ENCODE measurements at regions not wholly inside any gene's neighbourhood (a gene's known extent, or its start where the extent isn't known, plus 50 kb on each side); places are given as distances from the start of the nearest gene placed in this dataset.

DNA sequence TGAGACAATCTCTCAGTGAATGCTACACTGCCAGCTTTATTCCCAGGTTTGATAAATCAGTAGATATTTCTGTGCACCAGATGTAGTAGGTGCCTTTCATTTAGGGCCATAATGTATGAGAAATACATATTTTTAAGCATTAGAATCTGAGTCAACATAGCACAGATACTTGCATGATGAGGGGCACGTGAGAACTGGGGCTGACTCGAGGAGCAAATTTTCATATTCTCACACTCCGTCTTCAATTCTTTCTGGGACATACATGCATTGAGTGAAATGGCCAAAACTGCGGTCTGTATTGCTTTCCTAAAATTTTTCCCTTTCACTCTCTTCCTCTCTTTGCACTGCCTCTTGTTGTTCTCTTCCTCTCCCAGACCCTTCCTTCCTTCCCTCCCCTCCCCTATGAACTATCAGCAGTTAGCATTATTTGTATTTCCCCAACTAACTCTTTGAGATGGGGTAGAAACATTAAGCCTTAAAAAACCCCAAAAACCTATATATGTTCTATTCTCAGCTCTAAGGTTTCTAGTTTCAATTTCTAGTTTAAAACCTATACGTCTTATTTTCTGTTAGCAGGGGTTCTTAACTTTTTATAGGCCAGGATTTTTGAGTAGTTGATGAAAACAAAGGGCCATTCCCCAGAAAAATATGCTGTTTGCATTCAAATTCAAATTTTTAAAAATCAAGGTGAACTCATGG is 289.1 kb downstream of the PTBP2 start:
- no peaks in the 10 kb centered on the region for H3K9me3 ChIP-seq (ENCODE audit: low read length)
- H3K4me2 ChIP-seq (ENCODE audit: low read length), result no peak overlapping the region
- no peaks in the 10 kb centered on the region for H3K9me2 ChIP-seq (ENCODE audit: insufficient read depth, low read length)
- H3F3A ChIP-seq (ENCODE audit: insufficient read depth, low read length, poor library complexity, severe bottlenecking), result no peaks in the 10 kb centered on the region
- no peak overlapping the region for H3K9ac ChIP-seq (ENCODE audit: low read length)
- TF ChIP-seq MXI1 (conservative IDR thresholded peaks at IDR 0.05; ENCODE audit: poor library complexity, severe bottlenecking) (no peak), TAF1 (IDR thresholded peaks at IDR 0.05; ENCODE audit: low read depth) (no peak), SMC3 (conservative IDR thresholded peaks at IDR 0.05; ENCODE audit: poor library complexity) (no peak), RAD21 (conservative IDR thresholded peaks at IDR 0.05) (no peak), EZH2 (IDR thresholded peaks at IDR 0.05; ENCODE audit: borderline replicate concordance, insufficient read depth, low read length, poor library complexity, severe bottlenecking) (no peak), POLR2AphosphoS5 (IDR thresholded peaks at IDR 0.05) (no peak), EP300 (conservative IDR thresholded peaks at IDR 0.05; ENCODE audit: poor library complexity, severe bottlenecking) (no peak)
- TF ChIP-seq, protein P1, sequence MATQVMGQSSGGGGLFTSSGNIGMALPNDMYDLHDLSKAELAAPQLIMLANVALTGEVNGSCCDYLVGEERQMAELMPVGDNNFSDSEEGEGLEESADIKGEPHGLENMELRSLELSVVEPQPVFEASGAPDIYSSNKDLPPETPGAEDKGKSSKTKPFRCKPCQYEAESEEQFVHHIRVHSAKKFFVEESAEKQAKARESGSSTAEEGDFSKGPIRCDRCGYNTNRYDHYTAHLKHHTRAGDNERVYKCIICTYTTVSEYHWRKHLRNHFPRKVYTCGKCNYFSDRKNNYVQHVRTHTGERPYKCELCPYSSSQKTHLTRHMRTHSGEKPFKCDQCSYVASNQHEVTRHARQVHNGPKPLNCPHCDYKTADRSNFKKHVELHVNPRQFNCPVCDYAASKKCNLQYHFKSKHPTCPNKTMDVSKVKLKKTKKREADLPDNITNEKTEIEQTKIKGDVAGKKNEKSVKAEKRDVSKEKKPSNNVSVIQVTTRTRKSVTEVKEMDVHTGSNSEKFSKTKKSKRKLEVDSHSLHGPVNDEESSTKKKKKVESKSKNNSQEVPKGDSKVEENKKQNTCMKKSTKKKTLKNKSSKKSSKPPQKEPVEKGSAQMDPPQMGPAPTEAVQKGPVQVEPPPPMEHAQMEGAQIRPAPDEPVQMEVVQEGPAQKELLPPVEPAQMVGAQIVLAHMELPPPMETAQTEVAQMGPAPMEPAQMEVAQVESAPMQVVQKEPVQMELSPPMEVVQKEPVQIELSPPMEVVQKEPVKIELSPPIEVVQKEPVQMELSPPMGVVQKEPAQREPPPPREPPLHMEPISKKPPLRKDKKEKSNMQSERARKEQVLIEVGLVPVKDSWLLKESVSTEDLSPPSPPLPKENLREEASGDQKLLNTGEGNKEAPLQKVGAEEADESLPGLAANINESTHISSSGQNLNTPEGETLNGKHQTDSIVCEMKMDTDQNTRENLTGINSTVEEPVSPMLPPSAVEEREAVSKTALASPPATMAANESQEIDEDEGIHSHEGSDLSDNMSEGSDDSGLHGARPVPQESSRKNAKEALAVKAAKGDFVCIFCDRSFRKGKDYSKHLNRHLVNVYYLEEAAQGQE (IDR thresholded peaks at IDR 0.05; ENCODE audit: borderline replicate concordance), result no peak
- TF ChIP-seq, protein P2, sequence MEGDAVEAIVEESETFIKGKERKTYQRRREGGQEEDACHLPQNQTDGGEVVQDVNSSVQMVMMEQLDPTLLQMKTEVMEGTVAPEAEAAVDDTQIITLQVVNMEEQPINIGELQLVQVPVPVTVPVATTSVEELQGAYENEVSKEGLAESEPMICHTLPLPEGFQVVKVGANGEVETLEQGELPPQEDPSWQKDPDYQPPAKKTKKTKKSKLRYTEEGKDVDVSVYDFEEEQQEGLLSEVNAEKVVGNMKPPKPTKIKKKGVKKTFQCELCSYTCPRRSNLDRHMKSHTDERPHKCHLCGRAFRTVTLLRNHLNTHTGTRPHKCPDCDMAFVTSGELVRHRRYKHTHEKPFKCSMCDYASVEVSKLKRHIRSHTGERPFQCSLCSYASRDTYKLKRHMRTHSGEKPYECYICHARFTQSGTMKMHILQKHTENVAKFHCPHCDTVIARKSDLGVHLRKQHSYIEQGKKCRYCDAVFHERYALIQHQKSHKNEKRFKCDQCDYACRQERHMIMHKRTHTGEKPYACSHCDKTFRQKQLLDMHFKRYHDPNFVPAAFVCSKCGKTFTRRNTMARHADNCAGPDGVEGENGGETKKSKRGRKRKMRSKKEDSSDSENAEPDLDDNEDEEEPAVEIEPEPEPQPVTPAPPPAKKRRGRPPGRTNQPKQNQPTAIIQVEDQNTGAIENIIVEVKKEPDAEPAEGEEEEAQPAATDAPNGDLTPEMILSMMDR (IDR thresholded peaks at IDR 0.05; ENCODE audit: poor library complexity, severe bottlenecking), result no peak
- no peak overlapping the region for H2AFZ ChIP-seq (ENCODE audit: low read depth, low read length)
- H3K27ac ChIP-seq (ENCODE audit: low read length), result no peak overlapping the region
- H3K27me3 ChIP-seq (ENCODE audit: insufficient read depth, low read depth, low read length), result no peaks in the 10 kb centered on the region
- H4K20me1 ChIP-seq (ENCODE audit: insufficient read depth), result no peaks in the 10 kb centered on the region
- H3K79me2 ChIP-seq (replicated peaks; ENCODE audit: insufficient read depth, low read length), result no peaks in the 10 kb centered on the region
- H3K36me3 ChIP-seq (ENCODE audit: insufficient read depth, low read length), result no peaks in the 10 kb centered on the region
- H3K4me3 ChIP-seq (ENCODE audit: low read length), result no peak overlapping the region

DNA sequence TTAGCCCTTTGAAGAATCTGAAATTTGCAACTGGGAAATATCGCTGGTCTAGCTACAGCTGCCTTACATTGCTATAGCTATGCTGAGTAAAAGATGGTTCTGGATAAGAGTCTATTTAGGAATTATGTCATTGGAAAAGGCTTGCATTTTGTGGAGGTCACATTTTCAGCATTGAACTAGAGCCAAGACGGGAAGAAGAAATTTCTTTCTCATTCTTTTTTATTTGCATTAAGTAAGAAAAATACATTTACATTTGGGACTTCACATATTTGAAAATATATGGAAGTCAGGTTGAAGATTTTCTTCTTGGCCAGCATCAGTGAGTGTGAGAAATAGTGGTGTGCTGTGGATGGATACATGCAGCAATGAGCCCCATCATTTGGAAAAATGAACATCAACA is 291.6 kb downstream of the PTBP2 start:
- Histone ChIP-seq H3K79me2 (replicated peaks; ENCODE audit: insufficient read depth, low read length) (no peaks in the 10 kb centered on the region), H3K36me3 (ENCODE audit: insufficient read depth, low read length) (no peaks in the 10 kb centered on the region)

More for the DNA sequence above, 291.6 kb downstream of the PTBP2 start:
- Histone ChIP-seq H3K9me3 (ENCODE audit: low read length) (no peaks in the 10 kb centered on the region), H3F3A (ENCODE audit: insufficient read depth, low read length, poor library complexity, severe bottlenecking) (no peaks in the 10 kb centered on the region), H4K20me1 (ENCODE audit: insufficient read depth) (no peaks in the 10 kb centered on the region), H3K4me2 (ENCODE audit: low read length) (no peak overlapping the region), H3K9ac (ENCODE audit: low read length) (no peak overlapping the region), H2AFZ (ENCODE audit: low read depth, low read length) (no peak overlapping the region), H3K27me3 (ENCODE audit: insufficient read depth, low read depth, low read length) (no peaks in the 10 kb centered on the region), H3K4me3 (ENCODE audit: low read length) (no peak overlapping the region), H3K9me2 (ENCODE audit: insufficient read depth, low read length) (no peaks in the 10 kb centered on the region), H3K27ac (ENCODE audit: low read length) (no peak overlapping the region)
- TF ChIP-seq EZH2 (IDR thresholded peaks at IDR 0.05; ENCODE audit: borderline replicate concordance, insufficient read depth, low read length, poor library complexity, severe bottlenecking) (no peak), RAD21 (conservative IDR thresholded peaks at IDR 0.05) (no peak), POLR2AphosphoS5 (IDR thresholded peaks at IDR 0.05) (no peak), TAF1 (IDR thresholded peaks at IDR 0.05; ENCODE audit: low read depth) (no peak), SMC3 (conservative IDR thresholded peaks at IDR 0.05; ENCODE audit: poor library complexity) (no peak), EP300 (conservative IDR thresholded peaks at IDR 0.05; ENCODE audit: poor library complexity, severe bottlenecking) (no peak), MXI1 (conservative IDR thresholded peaks at IDR 0.05; ENCODE audit: poor library complexity, severe bottlenecking) (no peak)
- TF ChIP-seq, protein P2 (IDR thresholded peaks at IDR 0.05; ENCODE audit: poor library complexity, severe bottlenecking), result no peak
- TF ChIP-seq, protein P1 (IDR thresholded peaks at IDR 0.05; ENCODE audit: borderline replicate concordance), result no peak

Measured in neural cell (in vitro differentiated cells).